ENCODE measurements at regions not wholly inside any gene's neighbourhood (a gene's known extent, or its start where the extent isn't known, plus 50 kb on each side); places are given as distances from the start of the nearest gene placed in this dataset.

GRCh38 chr21:35350965-35351364 is 301.9 kb upstream of the RUNX1 start:
- no peak for DNase-seq
- TF ChIP-seq GATA1 (IDR thresholded peaks at IDR 0.05; ENCODE audit: low read depth, low read length), result no peak
- TF ChIP-seq POLR2A (IDR thresholded peaks at IDR 0.05; ENCODE audit: low read length), result no peak

DNA sequence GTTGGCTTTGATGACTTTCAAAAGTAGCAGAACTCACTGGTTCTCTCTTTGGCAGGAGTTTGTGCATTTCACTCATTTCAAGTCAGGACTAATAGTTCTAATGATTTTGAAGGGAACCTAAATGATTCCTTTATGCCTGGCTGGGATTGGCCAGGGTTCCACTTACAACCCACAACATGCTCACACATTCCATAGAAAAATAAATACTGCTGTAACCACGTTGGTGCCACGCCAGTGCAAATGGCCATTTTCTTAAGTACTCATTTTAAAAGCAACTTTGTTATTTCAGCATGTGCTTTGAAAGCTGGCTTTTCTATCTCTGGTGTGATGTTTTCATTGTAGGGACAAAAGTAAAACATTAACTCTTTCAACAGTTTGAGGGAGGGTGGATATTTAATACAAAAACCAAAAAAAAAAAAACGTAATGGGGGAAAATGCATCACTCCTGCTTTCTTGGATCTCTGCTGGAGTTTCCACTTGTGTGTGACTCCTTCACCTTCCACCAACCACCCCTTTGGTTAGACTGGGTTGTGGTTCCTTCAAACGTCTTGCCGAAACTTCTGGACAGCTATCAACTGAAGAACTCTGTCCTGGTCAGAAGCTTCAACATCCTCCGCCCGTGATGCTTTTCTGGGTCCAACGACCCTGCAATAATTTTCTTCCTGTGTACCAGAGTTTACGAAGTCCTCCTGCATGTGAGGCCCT is 300.4 kb upstream of the RUNX1 start:
- no peak for TF ChIP-seq POLR2A (IDR thresholded peaks at IDR 0.05; ENCODE audit: low read length)
- no peak for TF ChIP-seq GATA1 (IDR thresholded peaks at IDR 0.05; ENCODE audit: low read depth, low read length)
- DNase-seq, result no peak

- no peak for DNase-seq
- TF ChIP-seq POLR2A (IDR thresholded peaks at IDR 0.05; ENCODE audit: low read length) (no peak), GATA1 (IDR thresholded peaks at IDR 0.05; ENCODE audit: low read depth, low read length) (no peak)
Measured at GRCh38 chr21:35348686-35349085, 299.6 kb upstream of the RUNX1 start.

DNA sequence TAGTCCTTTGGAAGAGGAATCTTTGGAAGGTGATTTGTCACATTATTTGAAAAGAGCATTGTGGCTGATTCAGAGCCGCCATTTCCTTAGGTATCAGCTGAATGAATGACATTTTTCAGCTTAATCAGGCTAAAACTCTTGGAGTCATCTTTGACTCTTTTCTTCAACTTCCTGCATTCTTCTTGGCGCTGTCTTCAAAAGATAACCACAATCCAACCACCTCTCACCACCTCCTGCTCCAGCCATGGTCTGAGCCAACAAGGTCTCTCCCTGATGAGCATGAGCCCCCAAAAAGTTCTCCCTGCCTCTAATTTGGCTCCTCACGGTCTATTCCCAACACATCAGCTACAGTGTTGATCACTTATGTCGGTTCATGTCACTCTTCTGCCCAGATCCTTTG is 297.6 kb upstream of the RUNX1 start:
- DNase-seq, result no peak
- TF ChIP-seq POLR2A (IDR thresholded peaks at IDR 0.05; ENCODE audit: low read length) (no peak), GATA1 (IDR thresholded peaks at IDR 0.05; ENCODE audit: low read depth, low read length) (no peak)

DNA sequence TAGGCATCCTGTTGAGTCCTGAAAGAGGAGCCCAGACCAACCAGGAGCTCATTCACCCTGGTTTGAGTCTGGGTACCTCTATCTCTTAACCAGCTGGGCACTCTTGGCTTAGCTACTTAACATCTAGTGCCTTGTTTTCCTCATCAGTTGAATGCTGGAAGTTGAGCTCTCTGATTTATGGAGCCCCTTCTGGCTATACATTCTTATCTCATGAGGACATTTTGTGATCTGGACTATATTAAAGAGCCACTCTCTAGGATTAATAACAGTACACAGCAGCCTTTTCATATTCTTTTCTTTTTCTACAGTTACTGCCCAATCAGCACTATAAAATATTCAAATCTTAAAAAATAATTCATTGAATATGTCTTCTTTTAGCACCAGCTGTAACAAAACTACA is 296.9 kb upstream of the RUNX1 start:
- TF ChIP-seq POLR2A (IDR thresholded peaks at IDR 0.05; ENCODE audit: low read length) (no peak), GATA1 (IDR thresholded peaks at IDR 0.05; ENCODE audit: low read depth, low read length) (no peak)
- no peak for DNase-seq

DNA sequence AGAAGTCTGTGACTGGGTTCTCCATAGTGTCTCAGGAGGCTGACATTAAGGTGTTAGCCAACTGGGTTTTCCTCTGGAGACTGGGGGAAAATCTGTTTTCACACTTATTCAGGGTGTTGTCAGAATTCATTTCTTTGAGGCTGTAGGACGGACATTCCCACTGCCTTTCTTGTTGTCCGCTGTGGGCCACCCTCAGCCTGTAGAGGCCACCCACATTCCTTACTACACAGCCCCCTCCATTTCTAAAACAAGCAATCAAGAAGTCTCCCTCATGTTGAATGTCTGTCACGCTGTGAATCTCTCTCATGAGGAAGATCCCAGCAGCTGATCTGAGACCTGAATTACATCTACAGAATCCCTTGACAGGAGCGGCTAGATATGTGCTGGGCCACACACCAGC is 295.5 kb upstream of the RUNX1 start:
- DNase-seq, result no peak
- no peak for TF ChIP-seq GATA1 (IDR thresholded peaks at IDR 0.05; ENCODE audit: low read depth, low read length)
- no peak for TF ChIP-seq POLR2A (IDR thresholded peaks at IDR 0.05; ENCODE audit: low read length)

- TF ChIP-seq GATA1 (IDR thresholded peaks at IDR 0.05; ENCODE audit: low read depth, low read length) (no peak), POLR2A (IDR thresholded peaks at IDR 0.05; ENCODE audit: low read length) (no peak)
- no peak for DNase-seq
Measured at GRCh38 chr21:35343046-35343819, 294.1 kb upstream of the RUNX1 start.

- no peak for DNase-seq
- TF ChIP-seq POLR2A (IDR thresholded peaks at IDR 0.05; ENCODE audit: low read length) (no peak), GATA1 (IDR thresholded peaks at IDR 0.05; ENCODE audit: low read depth, low read length) (no peak)
Measured at GRCh38 chr21:35342440-35342839, 293.3 kb upstream of the RUNX1 start.

- peak in 1 of 2 experiments; percentile 5 for DNase-seq
- no peak for TF ChIP-seq GATA1 (IDR thresholded peaks at IDR 0.05; ENCODE audit: low read depth, low read length)
- no peak for TF ChIP-seq POLR2A (IDR thresholded peaks at IDR 0.05; ENCODE audit: low read length)
Measured at GRCh38 chr21:35340273-35340672, 291.2 kb upstream of the RUNX1 start.

DNA sequence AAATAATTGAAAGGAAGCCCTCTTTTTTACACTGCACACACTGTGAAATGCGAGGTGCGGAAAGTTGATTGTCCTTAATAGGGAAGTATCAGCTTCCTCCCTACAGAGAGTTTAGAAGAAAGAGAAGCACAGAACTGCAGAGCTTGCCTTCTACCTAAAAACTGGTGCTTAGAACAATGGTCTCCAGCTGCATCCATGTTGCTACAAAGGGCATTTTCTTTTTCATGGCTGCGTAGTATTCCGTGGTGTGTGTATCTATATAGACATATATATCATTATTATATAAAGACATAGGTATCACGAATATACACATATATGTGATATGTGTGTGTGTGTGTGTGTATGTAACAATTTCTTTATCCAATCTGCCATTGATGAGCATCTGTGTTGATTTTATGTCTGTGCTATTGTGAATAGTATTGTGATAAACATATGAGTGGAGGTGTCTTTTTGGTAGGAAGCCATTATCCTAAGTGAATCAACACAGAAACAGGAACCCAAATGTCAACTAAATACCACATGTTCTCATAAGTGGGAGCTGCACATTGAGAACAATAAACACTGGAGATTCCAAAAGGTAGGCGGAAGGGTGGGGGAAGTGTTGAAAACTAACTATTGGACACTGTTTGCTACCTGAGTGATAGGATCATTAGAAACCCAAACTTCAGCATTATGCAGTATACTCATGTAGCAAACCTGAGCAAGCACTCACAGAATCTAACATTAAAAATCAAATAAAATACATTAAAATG is 290.0 kb upstream of the RUNX1 start:
- no peak for DNase-seq

DNA sequence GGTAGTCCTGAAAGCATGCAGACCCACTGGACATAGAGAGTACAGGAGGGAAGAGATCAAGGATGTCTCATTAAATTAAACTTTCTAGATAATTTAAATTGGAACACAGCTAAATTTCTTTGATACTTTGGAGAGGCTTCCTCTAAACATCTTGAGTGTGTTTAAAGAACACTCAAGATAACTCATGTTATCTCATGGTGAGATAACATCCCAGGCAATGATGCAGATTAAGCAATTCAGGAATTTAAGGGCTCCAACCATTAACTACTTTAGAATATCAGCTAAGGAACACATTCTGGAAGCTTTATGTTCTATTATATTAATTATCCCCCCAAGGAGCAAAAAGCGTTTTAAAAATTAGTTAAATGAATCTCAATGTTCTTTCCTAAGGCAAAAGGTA is 289.2 kb upstream of the RUNX1 start:
- DNase-seq, result no peak
- TF ChIP-seq POLR2A (IDR thresholded peaks at IDR 0.05; ENCODE audit: low read length) (no peak), GATA1 (IDR thresholded peaks at IDR 0.05; ENCODE audit: low read depth, low read length) (no peak)

More for the DNA sequence above, 290.0 kb upstream of the RUNX1 start:
- TF ChIP-seq POLR2A (IDR thresholded peaks at IDR 0.05; ENCODE audit: low read length) (no peak), GATA1 (IDR thresholded peaks at IDR 0.05; ENCODE audit: low read depth, low read length) (no peak)

GRCh38 chr21:35337573-35337972 is 288.5 kb upstream of the RUNX1 start:
- DNase-seq, result no peak
- TF ChIP-seq POLR2A (IDR thresholded peaks at IDR 0.05; ENCODE audit: low read length) (no peak), GATA1 (IDR thresholded peaks at IDR 0.05; ENCODE audit: low read depth, low read length) (no peak)

- peak; percentile 58 to 78 for DNase-seq
- no peak for TF ChIP-seq GATA1 (IDR thresholded peaks at IDR 0.05; ENCODE audit: low read depth, low read length)
- no peak for TF ChIP-seq POLR2A (IDR thresholded peaks at IDR 0.05; ENCODE audit: low read length)
Measured at GRCh38 chr21:35336534-35336933, 287.4 kb upstream of the RUNX1 start.

- no peak for DNase-seq
- TF ChIP-seq GATA1 (IDR thresholded peaks at IDR 0.05; ENCODE audit: low read depth, low read length), result no peak
- no peak for TF ChIP-seq POLR2A (IDR thresholded peaks at IDR 0.05; ENCODE audit: low read length)
Measured at GRCh38 chr21:35335951-35336446, 286.9 kb upstream of the RUNX1 start.

Data from erythroblast (primary cell).